GM23338 (cell line): ENCODE measurements at regions not wholly inside any gene's neighbourhood (a gene's known extent, or its start where the extent isn't known, plus 50 kb on each side); places are given as distances from the start of the nearest gene placed in this dataset.

Source experiments
- ATAC-seq: fragments of 200-7000 bp; cut with Tn5 transposase; 3 replicates; pipeline ENCODE4 v1.9.1; 2020
- DNase-seq: peaks from one replicate; pipeline ENCODE4 v3.0.0-alpha.2; 2015; ENCODE audit warnings: low spot score
- H2AFZ ChIP-seq: fragments of 200-600 bp; sonication (generic); 2 replicates; pipeline ENCODE4 v1.8.0; 2016; ENCODE audit warnings: antibody characterized with exemption, mild to moderate bottlenecking, moderate library complexity
- H3F3A ChIP-seq: fragments of 200-600 bp; sonication (generic); replicated peaks from 2 replicates; pipeline ENCODE4 v1.8.0; 2017; ENCODE audit warnings: antibody characterized with exemption, mixed run types, low read depth
- H3K27ac ChIP-seq: fragments of 200-600 bp; sonication (generic); 2 replicates; pipeline ENCODE4 v1.6.1; 2016; ENCODE audit warnings: low read depth
- H3K27me3 ChIP-seq: fragments of 200-600 bp; sonication (generic); 2 replicates; pipeline ENCODE4 v1.8.0; 2016; ENCODE audit warnings: mild to moderate bottlenecking, mixed run types, moderate library complexity; ENCODE audit not compliant: insufficient read depth
- H3K36me3 ChIP-seq: fragments of 200-600 bp; sonication (generic); 2 replicates; pipeline ENCODE4 v1.8.0; 2016; ENCODE audit warnings: mild to moderate bottlenecking; ENCODE audit not compliant: insufficient read depth
- H3K4me1 ChIP-seq: fragments of 200-600 bp; sonication (generic); 2 replicates; pipeline ENCODE4 v1.8.0; 2016; ENCODE audit warnings: mild to moderate bottlenecking, moderate library complexity; ENCODE audit not compliant: insufficient read depth
- H3K4me2 ChIP-seq: fragments of 200-600 bp; sonication (generic); 2 replicates; pipeline ENCODE4 v1.7.1; 2017; ENCODE audit warnings: mixed run types
- H3K4me3 ChIP-seq: fragments of 200-600 bp; sonication (generic); 2 replicates; pipeline ENCODE4 v1.6.1; 2016; ENCODE audit warnings: mixed run types
- H3K79me2 ChIP-seq: fragments of 200-600 bp; sonication (generic); replicated peaks from 2 replicates; pipeline ENCODE4 v1.8.0; 2017; ENCODE audit warnings: mild to moderate bottlenecking; ENCODE audit not compliant: insufficient read depth
- H3K9me2 ChIP-seq: fragments of 200-600 bp; sonication (generic); 2 replicates; pipeline ENCODE4 v1.8.0; 2017; ENCODE audit not compliant: insufficient read depth
- H4K20me1 ChIP-seq: fragments of 200-600 bp; sonication (generic); replicated peaks from 2 replicates; pipeline ENCODE4 v1.8.0; 2017; ENCODE audit warnings: mild to moderate bottlenecking; ENCODE audit not compliant: insufficient read depth
- H3K27ac Mint-ChIP-seq: 2 replicates; pipeline ENCODE4 v1.8.0; 2020; ENCODE audit warnings: inconsistent platforms, mild to moderate bottlenecking, moderate library complexity, mixed read lengths
- H3K27me3 Mint-ChIP-seq: 3 replicates; pipeline ENCODE4 v1.8.0; 2022; ENCODE audit warnings: low read depth, mild to moderate bottlenecking, moderate library complexity, mixed read lengths, inconsistent platforms; ENCODE audit not compliant: insufficient read depth, poor library complexity
- H3K36me3 Mint-ChIP-seq: 3 replicates; pipeline ENCODE4 v1.8.0; 2021; ENCODE audit warnings: low read depth, mild to moderate bottlenecking, inconsistent platforms, moderate library complexity, mixed read lengths
- H3K4me1 Mint-ChIP-seq: 3 replicates; pipeline ENCODE4 v1.8.0; 2020; ENCODE audit warnings: mild to moderate bottlenecking, inconsistent platforms, mixed read lengths
- H3K4me3 Mint-ChIP-seq: 3 replicates; pipeline ENCODE4 v1.8.0; 2021; ENCODE audit warnings: moderate library complexity, mild to moderate bottlenecking, inconsistent platforms, mixed read lengths
- H3K9me3 Mint-ChIP-seq: 3 replicates; pipeline ENCODE4 v1.8.0; 2020; ENCODE audit warnings: moderate library complexity, mild to moderate bottlenecking, inconsistent platforms, mixed read lengths
- CREB1 ChIP-seq: fragments of 250-450 bp; sonication (Bioruptor Pico); IDR thresholded peaks from 2 replicates; pipeline ENCODE4 v1.5.0; 2020; ENCODE audit warnings: low read depth, mild to moderate bottlenecking, moderate library complexity
- EZH2 ChIP-seq: fragments of 200-600 bp; sonication (generic); IDR thresholded peaks from one replicate; pipeline ENCODE4 v1.8.0; 2017; ENCODE audit warnings: antibody characterized with exemption, mild to moderate bottlenecking, low read depth; ENCODE audit not compliant: unreplicated experiment
- EZH2phosphoT487 ChIP-seq: fragments of 200-600 bp; sonication (generic); IDR thresholded peaks from one replicate; pipeline ENCODE4 v1.8.1; 2018; ENCODE audit warnings: antibody characterized with exemption; ENCODE audit not compliant: unreplicated experiment
- JUNB ChIP-seq: IDR thresholded peaks from one replicate; pipeline ENCODE4 v1.6.1; 2016; ENCODE audit warnings: antibody characterized with exemption; ENCODE audit not compliant: unreplicated experiment
- NANOG ChIP-seq: IDR thresholded peaks from 2 replicates; pipeline ENCODE4 v1.6.1; 2016; ENCODE audit warnings: antibody characterized with exemption, borderline replicate concordance
- POLR2AphosphoS5 ChIP-seq: IDR thresholded peaks from 2 replicates; pipeline ENCODE4 v1.6.1; 2016; ENCODE audit warnings: antibody characterized with exemption, low read depth
- REST ChIP-seq: IDR thresholded peaks from one replicate; pipeline ENCODE4 v1.6.1; 2018; ENCODE audit warnings: antibody characterized with exemption; ENCODE audit not compliant: unreplicated experiment
- ZNF114 ChIP-seq: fragments of 250-450 bp; sonication (Bioruptor Pico); IDR thresholded peaks from 2 replicates; pipeline ENCODE4 v1.5.0; 2020; ENCODE audit warnings: mild to moderate bottlenecking, moderate library complexity
- ZNF331 ChIP-seq: fragments of 250-450 bp; sonication (Bioruptor Pico); IDR thresholded peaks from 2 replicates; pipeline ENCODE4 v1.5.0; 2020; ENCODE audit warnings: low read depth, mild to moderate bottlenecking, moderate library complexity
- ZNF462 ChIP-seq: fragments of 250-450 bp; sonication (Bioruptor Pico); IDR thresholded peaks from 2 replicates; pipeline ENCODE4 v1.5.0; 2020; ENCODE audit warnings: mild to moderate bottlenecking, moderate library complexity
- TF ChIP-seq, protein P1 (sequence below), 2 experiments: fragments of 200-600 bp in 1 of 2; sonication (generic) in 1 of 2; conservative IDR thresholded peaks; 2 replicates each; pipeline versions ENCODE4 v1.5.1 to v1.6.1; 2016 to 2017; ENCODE audit warnings: antibody characterized with exemption in 2 of 2, low read depth in 2 of 2, mild to moderate bottlenecking in 2 of 2, moderate library complexity in 1 of 2
- TF ChIP-seq, protein P2 (sequence below): IDR thresholded peaks from 2 replicates; pipeline ENCODE4 v1.6.1; 2016; ENCODE audit warnings: antibody characterized with exemption

DNA sequence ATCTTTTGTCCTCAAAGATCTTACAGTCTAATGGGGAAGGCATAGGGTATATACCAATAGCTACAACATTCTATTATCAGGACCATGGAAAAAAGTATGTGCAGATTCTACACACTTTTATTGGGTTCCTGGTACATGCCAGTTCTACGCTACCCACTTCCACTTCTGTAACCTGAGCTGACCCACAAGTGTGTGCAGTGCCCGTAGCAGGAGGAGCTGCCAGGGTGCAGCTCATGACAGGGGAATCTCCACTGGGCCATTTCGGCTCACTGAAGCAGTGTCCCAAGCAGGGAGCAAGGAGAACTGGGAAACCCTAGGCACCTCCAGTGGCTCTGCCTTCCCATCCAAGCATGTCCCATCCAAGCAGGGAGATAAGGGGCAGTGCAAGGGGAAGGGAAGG, 60.4 kb downstream of the FOXI1 start:
- ATAC-seq (no peak), DNase-seq (no peak)
- H3K4me1 ChIP-seq: no peaks in the 10 kb centered on the region
- H3K9me2 ChIP-seq: no peaks in the 10 kb centered on the region
- no peaks in the 10 kb centered on the region for H3K4me1 Mint-ChIP-seq
- H3K4me3 ChIP-seq: no peak overlapping the region
- no peak overlapping the region for H2AFZ ChIP-seq
- H3K27me3 Mint-ChIP-seq: peaks cover 11% of the 10 kb centered on the region
- H3K27me3 ChIP-seq: no peaks in the 10 kb centered on the region
- no peaks in the 10 kb centered on the region for H3K36me3 Mint-ChIP-seq
- H3K27ac Mint-ChIP-seq: no peak overlapping the region
- no peaks in the 10 kb centered on the region for H3K79me2 ChIP-seq
- H3K36me3 ChIP-seq: no peaks in the 10 kb centered on the region
- no peaks in the 10 kb centered on the region for H3F3A ChIP-seq
- no peaks in the 10 kb centered on the region for H4K20me1 ChIP-seq
- no peak overlapping the region for H3K27ac ChIP-seq
- no peak overlapping the region for H3K4me3 Mint-ChIP-seq
- no peaks in the 10 kb centered on the region for H3K9me3 Mint-ChIP-seq
- no peak overlapping the region for H3K4me2 ChIP-seq
- TF ChIP-seq CREB1 (CRISPR knock-in tag): no peak
- TF ChIP-seq, protein P1, sequence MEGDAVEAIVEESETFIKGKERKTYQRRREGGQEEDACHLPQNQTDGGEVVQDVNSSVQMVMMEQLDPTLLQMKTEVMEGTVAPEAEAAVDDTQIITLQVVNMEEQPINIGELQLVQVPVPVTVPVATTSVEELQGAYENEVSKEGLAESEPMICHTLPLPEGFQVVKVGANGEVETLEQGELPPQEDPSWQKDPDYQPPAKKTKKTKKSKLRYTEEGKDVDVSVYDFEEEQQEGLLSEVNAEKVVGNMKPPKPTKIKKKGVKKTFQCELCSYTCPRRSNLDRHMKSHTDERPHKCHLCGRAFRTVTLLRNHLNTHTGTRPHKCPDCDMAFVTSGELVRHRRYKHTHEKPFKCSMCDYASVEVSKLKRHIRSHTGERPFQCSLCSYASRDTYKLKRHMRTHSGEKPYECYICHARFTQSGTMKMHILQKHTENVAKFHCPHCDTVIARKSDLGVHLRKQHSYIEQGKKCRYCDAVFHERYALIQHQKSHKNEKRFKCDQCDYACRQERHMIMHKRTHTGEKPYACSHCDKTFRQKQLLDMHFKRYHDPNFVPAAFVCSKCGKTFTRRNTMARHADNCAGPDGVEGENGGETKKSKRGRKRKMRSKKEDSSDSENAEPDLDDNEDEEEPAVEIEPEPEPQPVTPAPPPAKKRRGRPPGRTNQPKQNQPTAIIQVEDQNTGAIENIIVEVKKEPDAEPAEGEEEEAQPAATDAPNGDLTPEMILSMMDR (conservative IDR thresholded peaks at IDR 0.05; ENCODE audit: low read depth in 2 of 2): no peak
- TF ChIP-seq EZH2: no peak
- TF ChIP-seq NANOG: no peak
- TF ChIP-seq ZNF114 (CRISPR knock-in tag): no peak
- TF ChIP-seq REST: no peak
- TF ChIP-seq, protein P2, sequence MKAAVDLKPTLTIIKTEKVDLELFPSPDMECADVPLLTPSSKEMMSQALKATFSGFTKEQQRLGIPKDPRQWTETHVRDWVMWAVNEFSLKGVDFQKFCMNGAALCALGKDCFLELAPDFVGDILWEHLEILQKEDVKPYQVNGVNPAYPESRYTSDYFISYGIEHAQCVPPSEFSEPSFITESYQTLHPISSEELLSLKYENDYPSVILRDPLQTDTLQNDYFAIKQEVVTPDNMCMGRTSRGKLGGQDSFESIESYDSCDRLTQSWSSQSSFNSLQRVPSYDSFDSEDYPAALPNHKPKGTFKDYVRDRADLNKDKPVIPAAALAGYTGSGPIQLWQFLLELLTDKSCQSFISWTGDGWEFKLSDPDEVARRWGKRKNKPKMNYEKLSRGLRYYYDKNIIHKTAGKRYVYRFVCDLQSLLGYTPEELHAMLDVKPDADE: no peak
- TF ChIP-seq ZNF331 (CRISPR knock-in tag): no peak
- TF ChIP-seq EZH2phosphoT487: no peak
- TF ChIP-seq JUNB: no peak
- no peak for TF ChIP-seq ZNF462
- no peak for TF ChIP-seq POLR2AphosphoS5
